GM12873 (cell line): ENCODE measurements at regions not wholly inside any gene's neighbourhood (a gene's known extent, or its start where the extent isn't known, plus 50 kb on each side); places are given as distances from the start of the nearest gene placed in this dataset.

Experiments
- TF ChIP-seq, protein P1 (sequence below): IDR thresholded peaks from 2 replicates; pipeline ENCODE4 v1.5.1; 2012; ENCODE audit warnings: low read depth, mild to moderate bottlenecking, moderate library complexity, low read length, control low read depth; ENCODE audit not compliant: insufficient read depth; ENCODE audit errors: missing control alignments

DNA sequence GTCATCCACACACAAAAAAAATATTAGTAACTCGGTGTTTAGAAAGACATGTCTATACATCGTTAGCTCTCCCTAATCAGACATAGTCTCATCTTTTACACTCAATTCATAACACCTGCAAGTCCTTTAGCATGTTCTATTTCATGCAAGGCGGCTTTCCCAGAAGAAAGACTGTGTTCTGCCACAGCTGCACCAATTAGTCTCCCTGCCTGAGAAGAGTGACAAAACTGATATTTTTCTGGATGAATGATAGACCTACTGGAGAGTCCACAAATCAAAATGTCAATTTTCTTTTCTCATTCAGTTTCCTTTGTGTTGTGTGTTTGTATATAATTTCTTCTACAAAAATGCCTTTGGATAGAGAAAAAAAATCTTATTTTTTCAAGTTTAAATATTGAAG, 435.8 kb upstream of the EPHA3 start:
- TF ChIP-seq, protein P1, sequence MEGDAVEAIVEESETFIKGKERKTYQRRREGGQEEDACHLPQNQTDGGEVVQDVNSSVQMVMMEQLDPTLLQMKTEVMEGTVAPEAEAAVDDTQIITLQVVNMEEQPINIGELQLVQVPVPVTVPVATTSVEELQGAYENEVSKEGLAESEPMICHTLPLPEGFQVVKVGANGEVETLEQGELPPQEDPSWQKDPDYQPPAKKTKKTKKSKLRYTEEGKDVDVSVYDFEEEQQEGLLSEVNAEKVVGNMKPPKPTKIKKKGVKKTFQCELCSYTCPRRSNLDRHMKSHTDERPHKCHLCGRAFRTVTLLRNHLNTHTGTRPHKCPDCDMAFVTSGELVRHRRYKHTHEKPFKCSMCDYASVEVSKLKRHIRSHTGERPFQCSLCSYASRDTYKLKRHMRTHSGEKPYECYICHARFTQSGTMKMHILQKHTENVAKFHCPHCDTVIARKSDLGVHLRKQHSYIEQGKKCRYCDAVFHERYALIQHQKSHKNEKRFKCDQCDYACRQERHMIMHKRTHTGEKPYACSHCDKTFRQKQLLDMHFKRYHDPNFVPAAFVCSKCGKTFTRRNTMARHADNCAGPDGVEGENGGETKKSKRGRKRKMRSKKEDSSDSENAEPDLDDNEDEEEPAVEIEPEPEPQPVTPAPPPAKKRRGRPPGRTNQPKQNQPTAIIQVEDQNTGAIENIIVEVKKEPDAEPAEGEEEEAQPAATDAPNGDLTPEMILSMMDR = no peak

DNA sequence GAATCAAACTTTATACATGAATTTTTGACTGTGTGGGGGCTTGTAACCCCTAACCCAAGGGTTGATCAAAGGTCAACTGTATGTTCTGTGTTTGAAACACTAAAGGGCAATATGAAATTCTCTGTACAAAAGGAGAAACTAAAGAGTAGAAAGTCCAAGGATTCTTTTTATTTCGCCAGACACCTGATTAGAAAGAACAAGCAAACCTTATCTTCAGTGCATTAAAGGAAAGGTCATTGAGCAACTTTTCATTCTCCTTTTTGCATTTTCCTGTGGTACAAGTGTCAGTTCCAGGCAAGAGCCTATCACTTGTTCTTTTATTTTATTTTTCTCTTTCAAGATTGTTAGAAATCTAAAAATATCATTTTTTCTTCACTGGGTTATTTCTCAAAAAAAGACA, 430.1 kb upstream of the EPHA3 start:
- TF ChIP-seq, protein P1 = no peak

DNA sequence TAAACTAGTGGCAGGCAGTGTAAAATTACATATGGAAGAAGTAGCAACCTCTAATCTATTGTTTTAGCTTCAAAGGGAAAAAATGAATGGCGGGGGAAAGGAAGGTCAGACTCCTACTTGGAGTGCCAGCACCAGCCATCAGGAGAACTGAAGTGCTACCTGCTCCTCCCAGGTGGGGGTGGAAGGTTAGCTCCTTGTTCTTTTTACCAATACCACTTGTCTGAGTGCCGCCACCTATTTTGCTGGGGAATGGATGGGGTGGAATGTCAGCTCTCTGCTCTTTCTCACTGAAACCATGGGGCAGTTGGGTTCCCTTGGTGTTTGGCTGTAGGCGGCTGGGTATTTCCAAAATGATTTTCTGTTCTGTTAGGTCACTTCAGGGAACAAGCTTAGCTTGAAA, 428.7 kb upstream of the EPHA3 start:
- TF ChIP-seq, protein P1 = no peak

DNA sequence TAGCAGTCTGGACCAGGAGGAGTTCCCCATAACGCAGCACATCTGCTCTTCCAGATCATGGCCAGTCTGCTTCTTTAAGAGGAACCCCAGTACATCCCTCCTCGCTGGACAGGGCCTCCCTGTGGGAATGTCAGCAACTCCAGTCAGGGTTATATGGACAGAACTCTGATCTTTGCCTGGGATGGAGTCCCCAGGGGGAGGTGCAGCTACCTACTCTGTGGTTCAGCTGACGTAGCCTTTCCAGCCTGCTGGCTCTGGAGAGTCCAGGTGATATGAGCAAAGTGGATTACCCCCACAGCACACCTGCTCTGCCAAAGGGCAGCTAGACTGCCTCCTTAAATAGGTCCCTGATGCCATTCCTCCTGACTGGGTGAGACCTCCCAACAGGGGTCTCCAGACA, 417.1 kb upstream of the EPHA3 start:
- TF ChIP-seq, protein P1 = no peak

DNA sequence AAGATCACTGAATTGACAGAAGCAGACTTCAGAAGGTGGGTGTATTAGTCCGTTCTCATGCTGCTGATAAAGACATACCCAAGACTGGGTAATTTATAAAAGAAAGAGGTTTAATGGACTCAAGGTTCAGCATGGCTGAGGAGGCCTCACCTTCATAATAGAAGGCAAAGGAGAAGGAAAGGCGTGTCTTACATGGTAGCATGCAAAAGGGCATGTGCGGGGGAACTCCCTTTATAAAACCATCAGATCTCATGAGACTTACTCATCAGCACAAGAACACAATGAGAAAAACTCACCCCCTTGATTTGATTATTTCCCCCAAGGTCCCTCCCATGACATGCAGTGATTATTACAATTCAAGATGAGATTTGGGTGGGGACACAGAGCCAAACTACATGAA, 416.3 kb upstream of the EPHA3 start:
- TF ChIP-seq, protein P1 = no peak

DNA sequence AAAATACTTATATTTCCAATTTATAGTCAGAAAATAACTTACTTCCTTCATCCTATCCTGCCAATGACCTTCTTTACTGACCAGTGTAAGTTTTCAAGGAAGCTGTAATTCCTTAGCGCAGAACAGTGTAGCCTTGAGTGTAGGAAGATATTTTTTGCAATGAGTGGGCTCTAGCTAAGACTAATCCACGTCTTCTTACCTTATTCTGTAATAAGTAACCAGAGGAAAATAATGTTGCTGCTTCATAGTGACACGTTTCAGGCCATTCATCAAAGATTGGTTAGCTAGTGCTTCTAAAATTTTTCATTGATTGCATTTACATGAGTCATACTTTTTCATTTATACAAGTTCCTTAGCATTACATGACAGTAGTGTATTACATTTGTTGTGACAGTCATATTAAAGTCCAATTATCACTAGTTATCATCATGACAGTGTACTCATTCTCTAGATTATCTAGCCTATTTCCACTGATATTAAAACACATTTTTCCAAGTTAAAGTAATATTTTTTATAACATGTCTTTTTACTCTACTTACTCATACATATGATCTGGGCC, 403.8 kb upstream of the EPHA3 start:
- TF ChIP-seq, protein P1 = no peak

DNA sequence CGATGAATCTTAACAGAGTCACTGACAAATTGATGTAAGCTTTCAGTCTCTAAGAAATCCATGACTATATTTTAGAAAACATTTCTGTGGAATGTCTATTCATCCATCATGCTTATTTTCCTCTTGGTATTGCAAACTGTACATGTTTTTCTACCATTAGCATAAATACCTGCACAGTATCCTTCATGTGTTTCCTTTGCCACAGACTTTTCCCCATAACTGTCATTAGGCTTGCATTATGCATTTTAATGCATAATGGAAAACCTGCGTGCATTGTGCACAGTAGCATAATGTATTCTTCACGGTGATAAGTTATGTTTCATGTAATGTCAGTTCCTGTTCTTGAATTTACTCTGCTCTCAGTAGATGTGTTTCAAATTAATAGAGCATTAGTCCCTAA, 403.1 kb upstream of the EPHA3 start:
- TF ChIP-seq, protein P1 = no peak
